ENCODE measurements at regions not wholly inside any gene's neighbourhood (a gene's known extent, or its start where the extent isn't known, plus 50 kb on each side); places are given as distances from the start of the nearest gene placed in this dataset.

- no peak overlapping the region for H3K27ac ChIP-seq (ENCODE audit: low read depth in 1 of 2, low read length in 2 of 2)
- H3K4me2 ChIP-seq (replicated peaks; ENCODE audit: extremely low read depth, low read length, poor library complexity, severe bottlenecking): no peak overlapping the region
- Mint-ChIP-seq H3K9me3 (peaks cover 0 to 9% (median 6%) of the 10 kb centered on the region in 7 donors), H3K36me3 (no peaks in the 10 kb centered on the region), H3K27ac (no peak overlapping the region), H3K4me3 (no peak overlapping the region), H3K27me3 (ENCODE audit: low read depth in 3 of 3) (peaks cover 0 to 2% (median 2%) of the 10 kb centered on the region in 3 donors), H3K4me1 (no peaks in the 10 kb centered on the region)
- H3K36me3 ChIP-seq (replicated peaks in 1 of 2; ENCODE audit: control insufficient read depth in 1 of 2, insufficient read depth in 2 of 2, low read length in 2 of 2): no peaks in the 10 kb centered on the region
- intact Hi-C loops (cut with micrococcal nuclease): no loop called here
- no CpG with 5 or more reads among the region's 3 CpGs for WGBS (ENCODE audit: insufficient coverage)
- H3K79me2 ChIP-seq (ENCODE audit: insufficient read depth, low read length): no peaks in the 10 kb centered on the region
- H2AFZ ChIP-seq (ENCODE audit: insufficient read depth, low read depth, low read length, poor library complexity, severe bottlenecking): no peak overlapping the region
- DNase-seq: no peak
- H3K4me3 ChIP-seq (replicated peaks in 1 of 3; ENCODE audit: low read depth in 2 of 3, low read length in 3 of 3): no peak overlapping the region
- H3K9me3 ChIP-seq (replicated peaks in 1 of 2; ENCODE audit: control insufficient read depth in 1 of 2, insufficient read depth in 1 of 2, low read length in 2 of 2): peaks cover 0 to 10% of the 10 kb centered on the region in 2 donors
- no peaks in the 10 kb centered on the region for H4K20me1 ChIP-seq (ENCODE audit: insufficient read depth, low read length)
- no peak overlapping the region for H3K9ac ChIP-seq (ENCODE audit: insufficient read depth, low read length, poor library complexity, severe bottlenecking)
- no peaks in the 10 kb centered on the region for H3K27me3 ChIP-seq (ENCODE audit: control insufficient read depth in 2 of 2, insufficient read depth in 2 of 2, low read length in 2 of 2)
- no peaks in the 10 kb centered on the region for H3K4me1 ChIP-seq (ENCODE audit: control insufficient read depth in 1 of 2, insufficient read depth in 2 of 2, low read length in 2 of 2)
- TF ChIP-seq, protein P1, sequence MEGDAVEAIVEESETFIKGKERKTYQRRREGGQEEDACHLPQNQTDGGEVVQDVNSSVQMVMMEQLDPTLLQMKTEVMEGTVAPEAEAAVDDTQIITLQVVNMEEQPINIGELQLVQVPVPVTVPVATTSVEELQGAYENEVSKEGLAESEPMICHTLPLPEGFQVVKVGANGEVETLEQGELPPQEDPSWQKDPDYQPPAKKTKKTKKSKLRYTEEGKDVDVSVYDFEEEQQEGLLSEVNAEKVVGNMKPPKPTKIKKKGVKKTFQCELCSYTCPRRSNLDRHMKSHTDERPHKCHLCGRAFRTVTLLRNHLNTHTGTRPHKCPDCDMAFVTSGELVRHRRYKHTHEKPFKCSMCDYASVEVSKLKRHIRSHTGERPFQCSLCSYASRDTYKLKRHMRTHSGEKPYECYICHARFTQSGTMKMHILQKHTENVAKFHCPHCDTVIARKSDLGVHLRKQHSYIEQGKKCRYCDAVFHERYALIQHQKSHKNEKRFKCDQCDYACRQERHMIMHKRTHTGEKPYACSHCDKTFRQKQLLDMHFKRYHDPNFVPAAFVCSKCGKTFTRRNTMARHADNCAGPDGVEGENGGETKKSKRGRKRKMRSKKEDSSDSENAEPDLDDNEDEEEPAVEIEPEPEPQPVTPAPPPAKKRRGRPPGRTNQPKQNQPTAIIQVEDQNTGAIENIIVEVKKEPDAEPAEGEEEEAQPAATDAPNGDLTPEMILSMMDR (IDR thresholded peaks at IDR 0.05): no peak
These were observed 367.7 kb upstream of the NEGR1 start for GRCh38 chr1:72649991-72650390.

- H3K4me3 Mint-ChIP-seq: no peak overlapping the region
These were observed 367.0 kb upstream of the NEGR1 start for GRCh38 chr1:72649211-72649888.

More at GRCh38 chr1:72649211-72649888, 367.0 kb upstream of the NEGR1 start:
- no peak overlapping the region for H3K27ac ChIP-seq (ENCODE audit: low read depth in 1 of 2, low read length in 2 of 2)
- no peak overlapping the region for H3K4me3 ChIP-seq (replicated peaks in 1 of 3; ENCODE audit: low read depth in 2 of 3, low read length in 3 of 3)
- H3K9me3 Mint-ChIP-seq: peaks cover 0 to 11% (median 6%) of the 10 kb centered on the region in 7 donors
- no peak overlapping the region for H3K9ac ChIP-seq (ENCODE audit: insufficient read depth, low read length, poor library complexity, severe bottlenecking)
- H3K4me2 ChIP-seq (replicated peaks; ENCODE audit: extremely low read depth, low read length, poor library complexity, severe bottlenecking): no peak overlapping the region
- no peaks in the 10 kb centered on the region for H3K36me3 Mint-ChIP-seq
- no peaks in the 10 kb centered on the region for H3K27me3 ChIP-seq (ENCODE audit: control insufficient read depth in 2 of 2, insufficient read depth in 2 of 2, low read length in 2 of 2)
- WGBS (ENCODE audit: insufficient coverage): 97% methylated on average over 20 of the region's 24 CpGs
- TF ChIP-seq, protein P1 (IDR thresholded peaks at IDR 0.05): no peak
- H3K4me1 Mint-ChIP-seq: no peaks in the 10 kb centered on the region
- intact Hi-C loops (cut with micrococcal nuclease): no loop called here
- no peak for DNase-seq
- H3K36me3 ChIP-seq (replicated peaks in 1 of 2; ENCODE audit: control insufficient read depth in 1 of 2, insufficient read depth in 2 of 2, low read length in 2 of 2): no peaks in the 10 kb centered on the region
- H4K20me1 ChIP-seq (ENCODE audit: insufficient read depth, low read length): no peaks in the 10 kb centered on the region
- H3K27ac Mint-ChIP-seq: no peak overlapping the region
- peaks cover 0 to 2% (median 2%) of the 10 kb centered on the region in 3 donors for H3K27me3 Mint-ChIP-seq (ENCODE audit: low read depth in 3 of 3)
- H3K79me2 ChIP-seq (ENCODE audit: insufficient read depth, low read length): no peaks in the 10 kb centered on the region
- no peaks in the 10 kb centered on the region for H3K4me1 ChIP-seq (ENCODE audit: control insufficient read depth in 1 of 2, insufficient read depth in 2 of 2, low read length in 2 of 2)
- peaks cover 0 to 10% of the 10 kb centered on the region in 2 donors for H3K9me3 ChIP-seq (replicated peaks in 1 of 2; ENCODE audit: control insufficient read depth in 1 of 2, insufficient read depth in 1 of 2, low read length in 2 of 2)
- no peak overlapping the region for H2AFZ ChIP-seq (ENCODE audit: insufficient read depth, low read depth, low read length, poor library complexity, severe bottlenecking)
